Body of pancreas (tissue), 4 donors: ENCODE measurements at regions not wholly inside any gene's neighbourhood (a gene's known extent, or its start where the extent isn't known, plus 50 kb on each side); places are given as distances from the start of the nearest gene placed in this dataset.

ENCODE experiments used
- ATAC-seq: fragments of 150-250 bp; one replicate; pipeline ENCODE4 v1.9.1; 2016
- DNase-seq, 4 donors: peaks; one replicate each; pipeline ENCODE4 v3.0.0-alpha.2; 2019
- H3K27ac ChIP-seq, 4 donors: fragments of 200-600 bp; sonication (generic); 1 replicate in 3 of 4; 2 replicates in 1 of 4; pipeline versions ENCODE4 v1.5.1 to v1.6.1; 2016 to 2019; ENCODE audit warnings: mild to moderate bottlenecking in 1 of 4, mixed read lengths in 1 of 4, moderate library complexity in 1 of 4
- H3K27me3 ChIP-seq, 2 donors: fragments of 200-600 bp; sonication (generic); one replicate each; pipeline ENCODE4 v1.6.0; 2016; ENCODE audit warnings: mild to moderate bottlenecking in 1 of 2
- H3K36me3 ChIP-seq, 2 donors: fragments of 200-600 bp; sonication (generic); replicated peaks in 1 of 2; 2 replicates each; pipeline ENCODE4 v1.5.1; 2016; ENCODE audit warnings: low read depth in 2 of 2; ENCODE audit not compliant: insufficient read depth in 1 of 2
- H3K4me1 ChIP-seq: fragments of 200-600 bp; sonication (generic); one replicate; pipeline ENCODE4 v1.6.0; 2016
- H3K4me3 ChIP-seq, 2 donors: fragments of 200-600 bp; sonication (generic); 1 replicate in 1 of 2; 2 replicates in 1 of 2; pipeline ENCODE4 v1.5.1; 2016 to 2019
- H3K9me3 ChIP-seq, 3 donors: fragments of 200-600 bp; sonication (generic); 1 replicate in 2 of 3; 2 replicates in 1 of 3; pipeline ENCODE4 v1.5.1; 2016
- CTCF ChIP-seq, 7 experiments: fragments of 450-650 bp in 4 of 7; fragments of 200-600 bp in 3 of 7; sonication (generic) in 3 of 7; IDR thresholded peaks; one replicate each; pipeline ENCODE4 v1.5.1; 2016 to 2019; ENCODE audit warnings: antibody characterized with exemption in 7 of 7
- POLR2A ChIP-seq, 3 donors: fragments of 450-650 bp; IDR thresholded peaks; one replicate each; pipeline ENCODE4 v1.6.1; 2016; ENCODE audit warnings: antibody characterized with exemption in 3 of 3, mild to moderate bottlenecking in 2 of 3
- WGBS, 2 donors: methylation state at CpG; one replicate each; pipeline ENCODE4 v1.1.5; 2017; 5-methylcytosine and 5-hydroxymethylcytosine counted together
- intact Hi-C: fragments of 100-400 bp; cut with DNase I; formaldehyde crosslinking; loops from one replicate; pipeline ENCODE4 v1.15.1; 2023

GRCh38 chr10:33556103-33556502 is 221.6 kb upstream of the NRP1 start:
- Histone ChIP-seq H3K4me1 (no peaks in the 10 kb centered on the region), H3K27me3 (no peaks in the 10 kb centered on the region), H3K9me3 (no peaks in the 10 kb centered on the region), H3K27ac (no peak overlapping the region), H3K4me3 (no peak overlapping the region), H3K36me3 (no peaks in the 10 kb centered on the region)
- intact Hi-C loops: no loop called here
- WGBS, 2 donors: 86 to 88% methylated on average over 1 of the region's 1 CpG
- DNase-seq (no peak), ATAC-seq (no peak)
- no peak for TF ChIP-seq POLR2A (IDR thresholded peaks at IDR 0.05)
- no peak for TF ChIP-seq CTCF (IDR thresholded peaks at IDR 0.05)

DNA sequence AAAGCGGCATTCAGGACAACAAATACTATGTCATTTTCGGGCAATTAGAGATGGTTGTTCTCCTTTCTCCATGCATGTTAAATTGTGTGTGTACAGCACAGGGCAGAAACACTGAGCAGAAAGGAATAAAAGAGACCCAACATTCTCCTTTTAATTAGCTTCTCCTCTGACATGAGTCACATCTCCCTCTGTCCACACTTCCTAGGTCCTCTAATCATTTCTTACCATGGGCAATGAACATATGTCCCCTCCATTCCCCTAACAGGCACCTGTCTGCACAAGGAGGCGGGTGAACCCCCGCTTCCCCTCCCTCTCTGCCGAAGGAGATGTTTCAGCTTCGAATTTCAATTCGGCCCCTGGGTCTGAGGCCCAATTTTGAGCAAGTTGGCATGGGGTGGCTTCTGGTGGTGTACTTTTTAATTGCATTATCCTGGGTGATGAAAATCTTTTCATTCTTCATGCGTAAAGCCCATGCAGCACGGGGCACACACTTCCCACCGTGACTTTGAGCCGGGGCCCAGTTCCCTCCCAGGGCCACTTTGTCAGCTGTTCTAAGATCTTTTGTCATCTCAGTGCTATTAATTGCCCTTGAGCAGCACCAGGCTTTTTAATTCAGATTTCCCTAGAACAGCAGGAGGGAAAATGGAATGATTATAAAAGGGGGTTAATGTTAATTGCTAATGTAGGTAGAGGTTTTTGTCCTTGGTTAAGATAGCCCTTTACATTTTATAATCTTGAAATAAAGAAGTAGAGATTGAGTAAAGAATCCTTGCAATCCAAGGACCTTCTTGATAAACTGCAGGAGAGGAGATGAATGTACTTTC is 219.5 kb upstream of the NRP1 start:
- DNase-seq: no peak
- TF ChIP-seq CTCF (IDR thresholded peaks at IDR 0.05) (no peak), POLR2A (IDR thresholded peaks at IDR 0.05) (no peak)
- Histone ChIP-seq H3K27me3 (no peaks in the 10 kb centered on the region), H3K9me3 (no peaks in the 10 kb centered on the region), H3K4me3 (no peak overlapping the region), H3K36me3 (no peaks in the 10 kb centered on the region), H3K4me1 (no peaks in the 10 kb centered on the region), H3K27ac (no peak overlapping the region)
- ATAC-seq: no peak
- intact Hi-C loops: no loop called here
- 86 to 88% methylated on average over 11 of the region's 11 CpGs for WGBS, 2 donors

- no peak for TF ChIP-seq CTCF (IDR thresholded peaks at IDR 0.05)
- no peak for TF ChIP-seq POLR2A (IDR thresholded peaks at IDR 0.05)
- no peaks in the 10 kb centered on the region for H3K27me3 ChIP-seq
- no peak overlapping the region for H3K4me3 ChIP-seq
- H3K27ac ChIP-seq: no peak overlapping the region
- H3K36me3 ChIP-seq: no peaks in the 10 kb centered on the region
- 69 to 71% methylated on average over 4 of the region's 4 CpGs for WGBS, 2 donors
- intact Hi-C loops: no loop called here
- H3K4me1 ChIP-seq: no peaks in the 10 kb centered on the region
- DNase-seq (no peak), ATAC-seq (no peak)
- H3K9me3 ChIP-seq: no peaks in the 10 kb centered on the region
Observed at GRCh38 chr10:33552290-33552689, 217.8 kb upstream of the NRP1 start.

DNA sequence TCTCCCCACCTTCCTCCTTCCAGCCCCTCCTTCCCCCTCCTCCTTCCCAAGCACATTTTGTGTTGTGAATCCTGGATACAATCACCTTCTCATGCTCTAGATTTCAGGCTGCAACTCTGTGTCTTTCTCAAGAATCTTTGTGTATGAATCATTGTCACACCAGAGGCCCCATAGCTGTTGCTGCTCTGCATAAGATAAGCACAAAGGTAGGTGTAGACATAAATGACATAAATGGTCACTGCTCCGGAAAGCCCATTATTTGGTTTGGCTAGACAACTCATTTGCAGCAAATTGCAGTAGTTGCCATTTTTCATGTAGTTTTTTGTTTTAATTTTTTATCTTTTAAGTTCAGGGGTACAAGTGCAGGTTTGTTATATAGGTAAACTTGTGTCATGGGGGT is 216.3 kb upstream of the NRP1 start:
- no peaks in the 10 kb centered on the region for H3K4me1 ChIP-seq
- DNase-seq (no peak), ATAC-seq (no peak)
- 57 to 74% methylated on average over 1 of the region's 1 CpG for WGBS, 2 donors
- no peaks in the 10 kb centered on the region for H3K9me3 ChIP-seq
- H3K27me3 ChIP-seq: no peaks in the 10 kb centered on the region
- H3K27ac ChIP-seq: no peak overlapping the region
- intact Hi-C loops: no loop called here
- no peaks in the 10 kb centered on the region for H3K36me3 ChIP-seq
- H3K4me3 ChIP-seq: no peak overlapping the region
- TF ChIP-seq CTCF (IDR thresholded peaks at IDR 0.05): no peak
- no peak for TF ChIP-seq POLR2A (IDR thresholded peaks at IDR 0.05)

- intact Hi-C loops: no loop called here
- Histone ChIP-seq H3K36me3 (no peaks in the 10 kb centered on the region), H3K4me3 (no peak overlapping the region), H3K27me3 (no peaks in the 10 kb centered on the region), H3K27ac (no peak overlapping the region), H3K9me3 (no peaks in the 10 kb centered on the region), H3K4me1 (no peaks in the 10 kb centered on the region)
- 95 to 100% methylated on average over 2 of the region's 2 CpGs for WGBS, 2 donors
- TF ChIP-seq POLR2A (IDR thresholded peaks at IDR 0.05) (no peak), CTCF (IDR thresholded peaks at IDR 0.05) (no peak)
- no peak for DNase-seq
- ATAC-seq: no peak
Observed at GRCh38 chr10:33547976-33548375, 213.5 kb upstream of the NRP1 start.
